ENCODE measurements at regions not wholly inside any gene's neighbourhood (a gene's known extent, or its start where the extent isn't known, plus 50 kb on each side); places are given as distances from the start of the nearest gene placed in this dataset.

DNA sequence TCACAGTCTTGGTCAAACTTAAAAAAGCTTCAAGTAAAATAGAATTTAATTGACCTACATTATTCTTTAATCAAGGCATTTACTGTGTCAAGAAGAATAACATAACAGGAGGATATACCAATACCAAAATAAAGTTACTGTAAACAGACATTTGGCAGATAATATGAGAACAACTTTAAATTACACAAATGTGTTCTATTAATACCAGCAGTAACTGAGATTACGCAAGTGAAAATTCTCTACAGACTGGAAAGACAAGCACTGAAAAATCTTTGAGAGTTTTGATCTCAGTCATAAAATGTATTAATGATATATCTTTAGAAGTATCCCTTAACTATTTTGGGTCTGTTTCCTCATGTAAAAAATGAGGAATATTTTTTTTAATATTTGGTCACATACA is 169.2 kb upstream of the SOX5 start:
- H3K27ac ChIP-seq: no peak overlapping the region
- TF ChIP-seq, protein P1, sequence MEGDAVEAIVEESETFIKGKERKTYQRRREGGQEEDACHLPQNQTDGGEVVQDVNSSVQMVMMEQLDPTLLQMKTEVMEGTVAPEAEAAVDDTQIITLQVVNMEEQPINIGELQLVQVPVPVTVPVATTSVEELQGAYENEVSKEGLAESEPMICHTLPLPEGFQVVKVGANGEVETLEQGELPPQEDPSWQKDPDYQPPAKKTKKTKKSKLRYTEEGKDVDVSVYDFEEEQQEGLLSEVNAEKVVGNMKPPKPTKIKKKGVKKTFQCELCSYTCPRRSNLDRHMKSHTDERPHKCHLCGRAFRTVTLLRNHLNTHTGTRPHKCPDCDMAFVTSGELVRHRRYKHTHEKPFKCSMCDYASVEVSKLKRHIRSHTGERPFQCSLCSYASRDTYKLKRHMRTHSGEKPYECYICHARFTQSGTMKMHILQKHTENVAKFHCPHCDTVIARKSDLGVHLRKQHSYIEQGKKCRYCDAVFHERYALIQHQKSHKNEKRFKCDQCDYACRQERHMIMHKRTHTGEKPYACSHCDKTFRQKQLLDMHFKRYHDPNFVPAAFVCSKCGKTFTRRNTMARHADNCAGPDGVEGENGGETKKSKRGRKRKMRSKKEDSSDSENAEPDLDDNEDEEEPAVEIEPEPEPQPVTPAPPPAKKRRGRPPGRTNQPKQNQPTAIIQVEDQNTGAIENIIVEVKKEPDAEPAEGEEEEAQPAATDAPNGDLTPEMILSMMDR (IDR thresholded peaks at IDR 0.05): no peak
- DNase-seq (ENCODE audit: low spot score in 2 of 2): no peak
- H3K27me3 ChIP-seq: no peaks in the 10 kb centered on the region
- no peaks in the 10 kb centered on the region for H3K36me3 ChIP-seq
- intact Hi-C loops (cut with DNase I): no loop called here
- H3K9me3 ChIP-seq: no peaks in the 10 kb centered on the region
- no peaks in the 10 kb centered on the region for H3K4me1 ChIP-seq
- H3K4me3 ChIP-seq: no peak overlapping the region

DNA sequence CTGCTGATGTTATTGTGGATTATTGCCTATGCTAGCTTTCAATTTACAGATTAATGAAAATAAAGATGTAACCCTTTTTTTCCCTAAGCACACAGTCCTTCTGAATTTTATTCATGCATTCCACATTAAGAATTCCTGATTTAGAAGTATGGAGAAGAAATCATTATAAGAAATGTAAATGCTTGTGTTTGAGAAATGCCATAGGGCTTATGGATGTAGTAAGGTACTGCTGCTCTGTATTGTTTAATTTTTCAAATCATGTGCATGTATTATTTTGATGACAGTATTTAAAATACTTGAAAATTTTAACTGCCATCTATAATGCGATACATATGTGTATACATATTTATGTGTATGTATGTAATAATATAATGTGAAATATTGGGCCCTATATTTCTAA is 167.1 kb upstream of the SOX5 start:
- no peaks in the 10 kb centered on the region for H3K36me3 ChIP-seq

DNA sequence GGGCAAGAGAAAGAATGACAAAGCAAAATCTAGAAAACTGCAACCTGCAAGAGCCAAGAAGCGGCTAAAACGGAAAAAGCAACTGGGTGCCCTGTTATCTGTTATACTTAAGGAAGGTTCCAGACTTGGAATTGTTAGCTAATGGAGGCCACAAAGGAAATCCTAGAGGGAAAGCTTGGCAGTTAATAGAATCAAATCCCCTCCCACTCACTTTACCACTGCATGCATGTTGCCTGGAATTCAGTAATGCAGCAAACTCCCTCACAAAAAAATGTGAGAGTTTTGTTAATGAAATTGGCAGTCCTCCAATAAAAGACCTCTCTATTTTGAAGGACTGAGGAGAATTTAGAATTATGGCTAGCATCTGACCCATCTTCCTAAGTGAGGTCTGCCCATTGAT is 164.2 kb upstream of the SOX5 start:
- no peak for DNase-seq (ENCODE audit: low spot score in 2 of 2)
- intact Hi-C loops (cut with DNase I): no loop called here
- H3K4me3 ChIP-seq: no peak overlapping the region
- no peaks in the 10 kb centered on the region for H3K9me3 ChIP-seq
- TF ChIP-seq, protein P1 (IDR thresholded peaks at IDR 0.05): no peak
- H3K4me1 ChIP-seq: peaks cover 0 to 5% of the 10 kb centered on the region in 2 donors
- H3K36me3 ChIP-seq: no peaks in the 10 kb centered on the region
- H3K27me3 ChIP-seq: no peaks in the 10 kb centered on the region
- H3K27ac ChIP-seq: no peak overlapping the region

More for the DNA sequence above, 167.1 kb upstream of the SOX5 start:
- H3K4me3 ChIP-seq: no peak overlapping the region
- H3K27ac ChIP-seq: no peak overlapping the region
- H3K4me1 ChIP-seq: no peaks in the 10 kb centered on the region
- intact Hi-C loops (cut with DNase I): no loop called here
- H3K27me3 ChIP-seq: no peaks in the 10 kb centered on the region
- H3K9me3 ChIP-seq: no peaks in the 10 kb centered on the region
- TF ChIP-seq, protein P1 (IDR thresholded peaks at IDR 0.05): no peak
- no peak for DNase-seq (ENCODE audit: low spot score in 2 of 2)

DNA sequence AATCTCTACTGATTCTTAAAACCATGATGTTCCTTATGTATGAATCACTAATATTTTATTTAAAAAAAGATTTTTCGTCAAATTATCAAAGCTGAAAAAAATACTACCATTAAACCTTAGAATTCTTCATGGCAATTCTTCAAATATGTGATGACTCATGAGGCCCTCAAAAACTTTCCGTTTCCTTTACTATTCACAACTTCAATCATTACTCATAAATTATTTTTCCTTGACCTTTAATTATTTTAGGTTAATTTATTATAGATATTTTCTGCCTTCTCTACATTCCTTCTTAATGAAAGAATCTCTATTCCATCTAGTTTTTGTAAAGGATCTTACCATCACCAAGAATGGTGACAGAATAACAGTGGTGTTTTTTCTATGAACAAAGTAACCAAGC is 162.1 kb upstream of the SOX5 start:
- H3K27me3 ChIP-seq: no peaks in the 10 kb centered on the region
- no peak overlapping the region for H3K4me3 ChIP-seq
- no peaks in the 10 kb centered on the region for H3K9me3 ChIP-seq
- TF ChIP-seq, protein P1 (IDR thresholded peaks at IDR 0.05): no peak
- no peak overlapping the region for H3K27ac ChIP-seq
- no peak for DNase-seq (ENCODE audit: low spot score in 2 of 2)
- H3K36me3 ChIP-seq: no peaks in the 10 kb centered on the region
- peaks cover 0 to 5% of the 10 kb centered on the region in 2 donors for H3K4me1 ChIP-seq
- intact Hi-C loops (cut with DNase I): no loop called here

DNA sequence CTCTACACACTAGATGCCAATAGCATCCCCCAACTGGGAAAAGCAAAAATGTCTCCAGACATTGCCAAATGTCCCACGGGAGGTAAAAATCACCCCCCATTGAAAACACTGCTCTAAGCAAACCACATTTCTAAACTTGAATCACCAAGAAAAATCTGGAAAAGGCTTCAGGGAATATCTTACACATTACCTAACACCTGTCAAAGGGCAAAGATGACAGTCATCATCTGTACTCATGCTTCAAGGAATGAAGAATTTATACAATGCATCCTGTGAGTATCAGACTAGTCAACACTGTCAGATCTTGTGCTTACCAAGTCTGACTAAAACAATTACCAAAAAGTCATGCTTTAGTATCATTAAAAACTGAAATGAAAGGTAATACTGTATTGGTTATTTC is 161.6 kb upstream of the SOX5 start:
- no peak overlapping the region for H3K27ac ChIP-seq
- H3K4me1 ChIP-seq: peaks cover 0 to 5% of the 10 kb centered on the region in 2 donors
- H3K4me3 ChIP-seq: no peak overlapping the region
- intact Hi-C loops (cut with DNase I): no loop called here
- TF ChIP-seq, protein P1 (IDR thresholded peaks at IDR 0.05): no peak
- H3K9me3 ChIP-seq: no peaks in the 10 kb centered on the region
- H3K27me3 ChIP-seq: no peaks in the 10 kb centered on the region
- H3K36me3 ChIP-seq: no peaks in the 10 kb centered on the region
- DNase-seq (ENCODE audit: low spot score in 2 of 2): no peak

DNA sequence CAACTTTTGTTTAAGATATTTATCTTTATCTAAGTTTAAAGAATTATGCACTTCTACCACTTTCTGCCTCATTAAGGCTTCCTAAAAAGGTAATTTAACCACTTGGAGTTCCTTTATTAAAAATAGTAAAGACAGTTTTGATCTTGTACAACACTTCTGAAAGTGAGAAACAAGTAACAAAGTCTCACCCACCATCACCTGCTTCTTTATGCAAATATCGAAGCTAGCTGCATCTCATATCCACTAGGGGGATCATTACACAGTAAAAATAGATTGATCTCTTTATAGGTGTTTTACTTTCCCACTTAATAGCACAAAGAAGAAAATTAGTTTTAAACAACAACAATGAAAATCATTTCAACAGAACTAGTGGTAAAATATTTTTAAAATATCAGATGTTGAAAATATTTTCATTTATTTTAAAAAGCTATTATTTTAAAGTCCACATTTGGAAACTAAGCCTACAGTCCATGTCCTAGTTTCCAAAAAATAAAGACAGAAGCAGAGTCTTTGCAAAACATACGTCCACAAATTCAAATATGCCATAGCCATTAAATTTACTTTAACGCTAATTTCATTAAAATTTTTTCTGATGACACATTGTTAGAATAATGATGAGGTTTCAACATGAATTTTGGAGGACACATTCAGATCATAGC is 160.0 kb upstream of the SOX5 start:
- Histone ChIP-seq H3K4me1 (peaks cover 0 to 5% of the 10 kb centered on the region in 2 donors), H3K27me3 (no peaks in the 10 kb centered on the region), H3K4me3 (no peak overlapping the region), H3K27ac (no peak overlapping the region), H3K36me3 (no peaks in the 10 kb centered on the region), H3K9me3 (no peaks in the 10 kb centered on the region)
- no peak for DNase-seq (ENCODE audit: low spot score in 2 of 2)
- intact Hi-C loops (cut with DNase I): no loop called here
- TF ChIP-seq, protein P1 (IDR thresholded peaks at IDR 0.05): peak in 1 of 3 experiments; percentile 45

All from ascending aorta (tissue), 2 donors.